Trophoblast cell (in vitro differentiated cells and primary cell): ENCODE measurements at regions not wholly inside any gene's neighbourhood (a gene's known extent, or its start where the extent isn't known, plus 50 kb on each side); places are given as distances from the start of the nearest gene placed in this dataset.

Experiments
- DNase-seq, 2 donors: peaks; one replicate each; pipeline ENCODE4 v3.0.0-alpha.2; 2016
- H2AFZ ChIP-seq: 2 replicates; pipeline ENCODE4 v1.6.1; 2013; ENCODE audit warnings: low read length, moderate library complexity, mild to moderate bottlenecking; ENCODE audit not compliant: insufficient read depth, poor library complexity
- H2AK5ac ChIP-seq: 2 replicates; pipeline ENCODE4 v1.6.1; 2013; ENCODE audit warnings: mild to moderate bottlenecking, low read length
- H2BK120ac ChIP-seq: 2 replicates; pipeline ENCODE4 v1.6.1; 2013; ENCODE audit warnings: low read length, mild to moderate bottlenecking, moderate library complexity; ENCODE audit not compliant: insufficient read depth, poor library complexity
- H2BK12ac ChIP-seq: 2 replicates; pipeline ENCODE4 v1.6.1; 2013; ENCODE audit warnings: mild to moderate bottlenecking, low read length, moderate library complexity
- H2BK5ac ChIP-seq: 2 replicates; pipeline ENCODE4 v1.6.1; 2013; ENCODE audit warnings: low read length, low read depth, moderate library complexity, mild to moderate bottlenecking; ENCODE audit not compliant: poor library complexity
- H3K14ac ChIP-seq: 2 replicates; pipeline ENCODE4 v1.6.1; 2013; ENCODE audit warnings: mild to moderate bottlenecking, low read length
- H3K18ac ChIP-seq: 2 replicates; pipeline ENCODE4 v1.6.1; 2013; ENCODE audit warnings: mild to moderate bottlenecking, low read length
- H3K23ac ChIP-seq: 2 replicates; pipeline ENCODE4 v1.6.1; 2013; ENCODE audit warnings: low read length
- H3K27ac ChIP-seq: 2 replicates; pipeline ENCODE4 v1.5.1; 2013; ENCODE audit warnings: low read depth, mild to moderate bottlenecking, inconsistent platforms, low read length, moderate library complexity
- H3K27me3 ChIP-seq: 2 replicates; pipeline ENCODE4 v1.6.1; 2013; ENCODE audit warnings: inconsistent platforms, mild to moderate bottlenecking, low read length, moderate library complexity; ENCODE audit not compliant: insufficient read depth
- H3K36me3 ChIP-seq, 2 experiments: 1 replicate in 1 of 2; 2 replicates in 1 of 2; pipeline ENCODE4 v1.6.1; 2013; ENCODE audit warnings: low read length in 2 of 2, mild to moderate bottlenecking in 2 of 2, moderate library complexity in 1 of 2; ENCODE audit not compliant: insufficient read depth in 2 of 2, control insufficient read depth in 1 of 2
- H3K4ac ChIP-seq: 2 replicates; pipeline ENCODE4 v1.6.1; 2013; ENCODE audit warnings: low read depth, mild to moderate bottlenecking, low read length, moderate library complexity
- H3K4me1 ChIP-seq, 2 experiments: 1 replicate in 1 of 2; 2 replicates in 1 of 2; pipeline ENCODE4 v1.6.1; 2013; ENCODE audit warnings: low read length in 2 of 2, mild to moderate bottlenecking in 2 of 2, moderate library complexity in 1 of 2; ENCODE audit not compliant: insufficient read depth in 2 of 2, control insufficient read depth in 1 of 2
- H3K4me2 ChIP-seq: 2 replicates; pipeline ENCODE4 v1.6.1; 2013; ENCODE audit warnings: inconsistent platforms, mild to moderate bottlenecking, low read length, moderate library complexity
- H3K4me3 ChIP-seq: 2 replicates; pipeline ENCODE4 v1.5.1; 2013; ENCODE audit warnings: mild to moderate bottlenecking, low read depth, low read length, inconsistent platforms
- H3K79me1 ChIP-seq: one replicate; pipeline ENCODE4 v1.6.1; 2013; ENCODE audit warnings: low read length
- H3K79me2 ChIP-seq: 2 replicates; pipeline ENCODE4 v1.6.1; 2013; ENCODE audit warnings: low read length, mild to moderate bottlenecking; ENCODE audit not compliant: control insufficient read depth, insufficient read depth, poor library complexity
- H3K9ac ChIP-seq: 2 replicates; pipeline ENCODE4 v1.6.1; 2013; ENCODE audit warnings: mild to moderate bottlenecking, low read length
- H3K9me3 ChIP-seq: 2 replicates; pipeline ENCODE4 v1.6.1; 2013; ENCODE audit warnings: low read depth, mild to moderate bottlenecking, control low read depth, inconsistent platforms, low read length; ENCODE audit not compliant: insufficient read depth
- H4K12ac ChIP-seq: 2 replicates; pipeline ENCODE4 v1.6.1; 2013; ENCODE audit warnings: low read depth, mild to moderate bottlenecking, low read length, moderate library complexity
- H4K8ac ChIP-seq: 2 replicates; pipeline ENCODE4 v1.6.1; 2013; ENCODE audit warnings: low read depth, mild to moderate bottlenecking, low read length, moderate library complexity
- H4K91ac ChIP-seq: one replicate; pipeline ENCODE4 v1.6.1; 2013; ENCODE audit warnings: low read depth, mild to moderate bottlenecking, low read length, moderate library complexity
- WGBS: extraction: QIAGEN DNeasy Blood & Tissue Kit; methylation state at CpG from one replicate; pipeline ENCODE4 v1.1.7; 2013; ENCODE audit warnings: missing lambda C conversion rate; ENCODE audit not compliant: insufficient read length, insufficient coverage; ENCODE audit errors: extremely low coverage; 5-methylcytosine and 5-hydroxymethylcytosine counted together

DNA sequence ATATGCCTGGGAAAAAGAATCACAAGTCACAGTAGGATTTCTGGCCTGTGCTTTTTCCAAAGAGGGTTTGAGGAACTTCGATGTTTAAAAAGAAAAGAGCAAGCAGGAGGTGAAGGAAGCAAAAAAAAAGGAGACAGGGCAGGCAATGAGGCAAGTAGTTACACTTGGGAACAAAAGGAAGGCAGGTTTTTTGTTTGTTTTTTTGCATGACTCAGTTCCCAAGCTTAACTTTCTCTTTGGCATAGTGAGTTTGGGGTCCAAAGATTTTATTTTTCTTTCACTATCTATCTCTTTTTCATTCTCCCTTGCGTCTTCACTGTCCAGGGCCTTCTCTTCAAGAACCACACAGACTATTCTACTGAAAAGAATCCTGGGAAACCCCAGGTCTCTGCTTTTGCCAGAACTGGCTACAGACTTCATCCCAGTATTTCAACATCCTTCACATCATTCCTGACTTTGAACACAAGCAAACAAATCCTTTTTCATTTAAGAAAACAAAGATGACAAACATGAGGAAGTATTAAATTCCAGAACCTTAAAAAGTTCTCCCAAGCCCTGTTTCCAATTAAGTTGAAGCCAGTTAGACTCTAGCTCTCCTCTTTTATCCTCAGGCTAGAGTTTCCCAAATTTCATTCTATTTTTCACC lies 210.7 kb upstream of the RND3 start:
- Histone ChIP-seq H3K27me3 (no peaks in the 10 kb centered on the region), H3K4ac (no peak overlapping the region), H3K23ac (no peak overlapping the region), H3K79me1 (no peaks in the 10 kb centered on the region), H3K14ac (no peak overlapping the region), H3K9me3 (no peaks in the 10 kb centered on the region), H3K79me2 (no peaks in the 10 kb centered on the region), H3K18ac (no peak overlapping the region), H4K8ac (no peak overlapping the region), H4K12ac (no peak overlapping the region), H2AFZ (no peak overlapping the region), H2BK12ac (no peak overlapping the region), H2AK5ac (no peak overlapping the region), H2BK120ac (no peak overlapping the region), H3K9ac (no peak overlapping the region), H3K36me3 (no peaks in the 10 kb centered on the region), H3K4me2 (no peak overlapping the region), H4K91ac (no peak overlapping the region), H3K4me3 (no peak overlapping the region), H3K4me1 (peaks cover 0 to 2% of the 10 kb centered on the region in 2 experiments), H3K27ac (no peak overlapping the region), H2BK5ac (no peak overlapping the region)
- no peak for DNase-seq
- no CpG with 5 or more reads among the region's 2 CpGs for WGBS

DNA sequence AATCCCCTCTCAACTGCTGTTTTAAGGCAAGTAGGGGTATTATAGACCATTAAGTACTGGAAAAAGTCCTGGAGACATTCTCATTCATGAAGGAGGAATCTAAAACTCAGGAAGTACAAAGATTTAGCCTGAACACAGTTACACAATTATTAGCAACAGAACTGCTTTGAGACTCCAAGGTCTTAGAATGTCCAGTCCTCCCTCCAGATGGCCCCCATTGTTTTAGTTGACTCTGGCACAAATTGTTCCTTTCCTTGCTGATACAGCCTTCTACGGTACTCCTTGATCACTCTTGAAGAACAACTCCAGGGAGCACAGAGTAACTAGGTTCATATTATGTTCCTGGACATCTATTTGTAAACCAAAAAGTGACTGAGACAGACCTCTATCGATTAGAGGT lies 210.1 kb upstream of the RND3 start:
- WGBS, result no CpG with 5 or more reads among the region's 2 CpGs
- Histone ChIP-seq H2BK120ac (no peak overlapping the region), H2AFZ (no peak overlapping the region), H2BK12ac (no peak overlapping the region), H3K36me3 (no peaks in the 10 kb centered on the region), H3K79me1 (no peaks in the 10 kb centered on the region), H4K8ac (no peak overlapping the region), H3K4ac (no peak overlapping the region), H3K4me2 (no peak overlapping the region), H3K79me2 (no peaks in the 10 kb centered on the region), H3K23ac (no peak overlapping the region), H3K4me1 (peaks cover 0 to 2% of the 10 kb centered on the region in 2 experiments), H3K18ac (no peak overlapping the region), H2AK5ac (no peak overlapping the region), H3K9me3 (no peaks in the 10 kb centered on the region), H3K4me3 (no peak overlapping the region), H3K14ac (no peak overlapping the region), H4K12ac (no peak overlapping the region), H2BK5ac (no peak overlapping the region), H3K27me3 (no peaks in the 10 kb centered on the region), H3K9ac (no peak overlapping the region), H4K91ac (no peak overlapping the region), H3K27ac (no peak overlapping the region)
- no peak for DNase-seq

DNA sequence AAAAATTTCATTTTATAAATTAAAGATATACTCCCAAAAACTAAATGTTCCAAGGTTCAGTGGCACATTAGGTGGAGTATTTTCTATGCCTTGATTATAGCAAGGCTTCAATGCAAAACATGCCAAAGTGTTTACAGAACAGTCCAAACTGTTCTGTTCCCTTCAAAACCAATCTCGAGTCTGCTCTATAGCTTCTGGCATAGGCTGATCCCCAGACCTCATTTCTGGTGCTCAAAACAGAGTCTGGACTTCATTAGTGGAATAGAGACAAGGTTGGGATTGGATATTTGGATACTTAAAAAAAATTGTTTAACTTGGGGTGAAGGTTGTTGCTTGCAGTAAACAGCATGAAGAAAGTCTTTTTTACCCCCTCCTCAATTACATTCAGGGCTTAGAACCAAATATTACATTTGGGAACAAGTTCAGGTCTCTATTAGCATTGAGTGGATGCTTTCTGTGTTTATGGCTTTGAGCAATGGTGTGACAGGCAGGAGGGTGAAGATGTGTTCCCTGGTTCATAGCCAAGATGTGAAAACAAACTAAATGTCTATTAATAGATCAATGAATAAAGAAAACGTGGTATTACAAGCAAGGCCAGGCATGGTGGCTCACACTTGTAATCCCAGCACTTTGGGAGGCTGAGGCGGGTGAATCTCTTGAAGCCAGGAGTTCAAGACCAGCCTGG lies 208.1 kb upstream of the RND3 start:
- no peak overlapping the region for H4K8ac ChIP-seq
- no peak overlapping the region for H3K4me3 ChIP-seq
- no peaks in the 10 kb centered on the region for H3K27me3 ChIP-seq
- no peak overlapping the region for H4K12ac ChIP-seq
- no peak overlapping the region for H3K4me2 ChIP-seq
- H3K9me3 ChIP-seq, result peaks cover 2% of the 10 kb centered on the region
- DNase-seq, result no peak
- no peak overlapping the region for H2BK5ac ChIP-seq
- H3K18ac ChIP-seq, result no peak overlapping the region
- H2BK120ac ChIP-seq, result no peak overlapping the region
- no peak overlapping the region for H2AK5ac ChIP-seq
- H2AFZ ChIP-seq, result no peak overlapping the region
- no peaks in the 10 kb centered on the region for H3K4me1 ChIP-seq
- H3K36me3 ChIP-seq, result no peaks in the 10 kb centered on the region
- no peak overlapping the region for H4K91ac ChIP-seq
- no peak overlapping the region for H3K9ac ChIP-seq
- no peaks in the 10 kb centered on the region for H3K79me2 ChIP-seq
- no peak overlapping the region for H2BK12ac ChIP-seq
- H3K4ac ChIP-seq, result no peak overlapping the region
- no peaks in the 10 kb centered on the region for H3K79me1 ChIP-seq
- WGBS, result no CpG with 5 or more reads among the region's 3 CpGs
- H3K27ac ChIP-seq, result no peak overlapping the region
- no peak overlapping the region for H3K14ac ChIP-seq
- H3K23ac ChIP-seq, result no peak overlapping the region

DNA sequence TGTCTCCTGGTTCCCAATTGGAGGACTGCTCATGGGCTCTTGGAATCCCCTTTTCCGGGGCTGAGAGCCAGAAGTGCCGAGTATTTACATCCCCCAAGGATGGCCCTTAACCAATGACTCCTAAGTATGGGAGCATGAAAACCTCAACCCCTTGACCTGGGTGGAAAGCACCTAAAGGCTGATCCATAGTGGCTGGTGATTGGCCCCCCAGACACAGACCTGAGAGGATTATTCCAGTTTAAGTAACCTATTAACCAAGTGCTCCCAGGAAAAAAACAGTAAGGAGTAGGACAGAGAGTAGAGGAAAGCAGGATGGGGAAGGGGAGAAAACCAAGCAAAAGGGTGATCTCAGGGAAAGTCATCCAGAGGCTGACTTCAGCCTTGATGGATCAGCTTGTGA lies 206.1 kb upstream of the RND3 start:
- Histone ChIP-seq H2AFZ (no peak overlapping the region), H2BK120ac (no peak overlapping the region)

More for the DNA sequence above, 206.1 kb upstream of the RND3 start:
- Histone ChIP-seq H3K79me1 (no peaks in the 10 kb centered on the region), H4K8ac (no peak overlapping the region), H2AK5ac (no peak overlapping the region), H3K27me3 (no peaks in the 10 kb centered on the region), H3K4me2 (no peak overlapping the region), H4K12ac (no peak overlapping the region), H3K4ac (no peak overlapping the region), H3K9ac (no peak overlapping the region), H3K4me1 (no peaks in the 10 kb centered on the region), H3K18ac (no peak overlapping the region), H4K91ac (no peak overlapping the region), H3K36me3 (no peaks in the 10 kb centered on the region), H3K27ac (no peak overlapping the region), H2BK12ac (no peak overlapping the region), H3K23ac (no peak overlapping the region), H3K4me3 (no peak overlapping the region), H3K9me3 (peaks cover 2% of the 10 kb centered on the region), H2BK5ac (no peak overlapping the region), H3K79me2 (no peaks in the 10 kb centered on the region), H3K14ac (no peak overlapping the region)
- WGBS, result no CpG with 5 or more reads among the region's 2 CpGs
- no peak for DNase-seq
